Naive thymus-derived CD4-positive, alpha-beta T cell (primary cell): ENCODE measurements at regions not wholly inside any gene's neighbourhood (a gene's known extent, or its start where the extent isn't known, plus 50 kb on each side); places are given as distances from the start of the nearest gene placed in this dataset.

Experiments
- ATAC-seq: fragments of 150-1000 bp; cut with Tn5 transposase; 2 replicates; pipeline ENCODE4 v1.10.0; 2021; ENCODE audit warnings: mild to moderate bottlenecking, moderate library complexity
- CTCF ChIA-PET: fragments of 350-600 bp; sonication (Branson Sonifier 250); formaldehyde crosslinking; loops from one replicate; lab custom pipeline; 2021; ENCODE audit warnings: antibody characterized with exemption; lab: Charles Lee
- POLR2A ChIA-PET: fragments of 350-600 bp; sonication (Branson Sonifier 250); formaldehyde crosslinking; loops from one replicate; lab custom pipeline; 2021; ENCODE audit warnings: antibody characterized with exemption, inconsistent platforms; lab: Charles Lee
- DNase-seq, 9 donors: peaks; one replicate each; pipeline versions ENCODE4 v3.0.0 to v3.0.0-alpha.2; 2020 to 2022; ENCODE audit warnings: mixed read lengths in 1 of 9
- H3K27ac ChIP-seq: one replicate; pipeline ENCODE4 v1.7.0; 2013; ENCODE audit warnings: mild to moderate bottlenecking, low read depth, low read length, moderate library complexity
- H3K27me3 ChIP-seq, 2 donors: one replicate each; pipeline ENCODE4 v1.7.0; 2013; ENCODE audit warnings: low read length in 2 of 2, mild to moderate bottlenecking in 2 of 2, moderate library complexity in 2 of 2; ENCODE audit not compliant: control insufficient read depth in 2 of 2, insufficient read depth in 2 of 2
- H3K36me3 ChIP-seq, 3 experiments: 1 replicate in 2 of 3; 2 replicates in 1 of 3; pipeline ENCODE4 v1.7.0; 2013; ENCODE audit warnings: low read length in 3 of 3, mild to moderate bottlenecking in 3 of 3, moderate library complexity in 1 of 3; ENCODE audit not compliant: insufficient read depth in 3 of 3, control insufficient read depth in 2 of 3
- H3K4me1 ChIP-seq, 2 donors: one replicate each; pipeline ENCODE4 v1.7.0; 2013; ENCODE audit warnings: low read length in 2 of 2, mild to moderate bottlenecking in 2 of 2, moderate library complexity in 1 of 2; ENCODE audit not compliant: control insufficient read depth in 2 of 2, insufficient read depth in 2 of 2
- H3K4me3 ChIP-seq: 2 replicates; pipeline ENCODE4 v1.7.0; 2013; ENCODE audit warnings: mild to moderate bottlenecking, low read length
- H3K9me3 ChIP-seq, 3 experiments: 1 replicate in 2 of 3; 2 replicates in 1 of 3; pipeline ENCODE4 v1.7.0; 2013; ENCODE audit warnings: low read length in 3 of 3; ENCODE audit not compliant: control insufficient read depth in 2 of 3
- H3K27ac Mint-ChIP-seq, 9 donors: one replicate each; pipeline ENCODE4 v1.8.0; 2020 to 2022; ENCODE audit warnings: mixed read lengths in 9 of 9, mild to moderate bottlenecking in 8 of 9, moderate library complexity in 5 of 9, inconsistent platforms in 2 of 9
- H3K27me3 Mint-ChIP-seq, 5 donors: one replicate each; pipeline ENCODE4 v1.8.0; 2021 to 2022; ENCODE audit warnings: mixed read lengths in 5 of 5, mild to moderate bottlenecking in 1 of 5
- H3K36me3 Mint-ChIP-seq, 5 donors: one replicate each; pipeline ENCODE4 v1.8.0; 2020 to 2022; ENCODE audit warnings: mixed read lengths in 5 of 5, mild to moderate bottlenecking in 3 of 5, inconsistent platforms in 1 of 5
- H3K4me1 Mint-ChIP-seq, 7 donors: one replicate each; pipeline ENCODE4 v1.8.0; 2020 to 2022; ENCODE audit warnings: mixed read lengths in 7 of 7, mild to moderate bottlenecking in 3 of 7, inconsistent platforms in 1 of 7
- H3K4me3 Mint-ChIP-seq, 10 donors: one replicate each; pipeline ENCODE4 v1.8.0; 2020 to 2022; ENCODE audit warnings: mild to moderate bottlenecking in 10 of 10, mixed read lengths in 10 of 10, moderate library complexity in 6 of 10, inconsistent platforms in 2 of 10
- H3K9me3 Mint-ChIP-seq, 11 donors: one replicate each; pipeline ENCODE4 v1.8.0; 2020 to 2022; ENCODE audit warnings: mixed read lengths in 11 of 11, mild to moderate bottlenecking in 4 of 11, inconsistent platforms in 1 of 11, moderate library complexity in 1 of 11
- intact Hi-C, 2 donors: fragments of 100-400 bp; cut with micrococcal nuclease; formaldehyde crosslinking; loops; one replicate each; pipeline ENCODE4 v1.15.1; 2023

- intact Hi-C loops: no loop called here
- Histone ChIP-seq H3K36me3 (no peaks in the 10 kb centered on the region), H3K27me3 (no peaks in the 10 kb centered on the region), H3K4me3 (no peak overlapping the region), H3K27ac (no peak overlapping the region), H3K9me3 (no peaks in the 10 kb centered on the region), H3K4me1 (no peaks in the 10 kb centered on the region)
- no peak for ATAC-seq
- CTCF ChIA-PET: no interaction called here
- Mint-ChIP-seq H3K27me3 (peaks cover 0 to 17% (median 0%) of the 10 kb centered on the region in 5 donors), H3K4me3 (no peak overlapping the region), H3K9me3 (peaks cover 0 to 3% (median 0%) of the 10 kb centered on the region in 11 donors), H3K27ac (no peak overlapping the region), H3K36me3 (no peaks in the 10 kb centered on the region), H3K4me1 (no peaks in the 10 kb centered on the region)
- DNase-seq: no peak
- POLR2A ChIA-PET: no interaction called here
These were observed 138.9 kb upstream of the ASB18 start for GRCh38 chr2:236403125-236403524.

GRCh38 chr2:236403811-236404210 is 139.6 kb upstream of the ASB18 start:
- Histone ChIP-seq H3K4me3 (no peak overlapping the region), H3K27ac (no peak overlapping the region), H3K36me3 (no peaks in the 10 kb centered on the region), H3K27me3 (no peaks in the 10 kb centered on the region), H3K4me1 (no peaks in the 10 kb centered on the region), H3K9me3 (peaks cover 0 to 3% (median 0%) of the 10 kb centered on the region in 3 experiments)
- ChIA-PET CTCF (no interaction called here), POLR2A (no interaction called here)
- Mint-ChIP-seq H3K9me3 (peaks cover 0 to 7% (median 0%) of the 10 kb centered on the region in 11 donors), H3K4me1 (no peaks in the 10 kb centered on the region), H3K4me3 (no peak overlapping the region), H3K27me3 (peaks cover 0 to 17% (median 0%) of the 10 kb centered on the region in 5 donors), H3K36me3 (no peaks in the 10 kb centered on the region), H3K27ac (no peak overlapping the region)
- ATAC-seq (no peak), DNase-seq (no peak)
- intact Hi-C loops: no loop called here

GRCh38 chr2:236404346-236404745 is 140.1 kb upstream of the ASB18 start:
- no peaks in the 10 kb centered on the region for H3K36me3 Mint-ChIP-seq
- Histone ChIP-seq H3K4me3 (no peak overlapping the region), H3K36me3 (no peaks in the 10 kb centered on the region), H3K27me3 (no peaks in the 10 kb centered on the region), H3K9me3 (peaks cover 0 to 4% (median 0%) of the 10 kb centered on the region in 3 experiments), H3K4me1 (no peaks in the 10 kb centered on the region), H3K27ac (no peak overlapping the region)
- ChIA-PET POLR2A (no interaction called here), CTCF (no interaction called here)
- ATAC-seq (no peak), DNase-seq (no peak)
- no peak overlapping the region for H3K4me3 Mint-ChIP-seq
- peaks cover 0 to 7% (median 0%) of the 10 kb centered on the region in 11 donors for H3K9me3 Mint-ChIP-seq
- intact Hi-C loops: no loop called here
- H3K27ac Mint-ChIP-seq: no peak overlapping the region
- H3K27me3 Mint-ChIP-seq: peaks cover 0 to 17% (median 0%) of the 10 kb centered on the region in 5 donors
- H3K4me1 Mint-ChIP-seq: no peaks in the 10 kb centered on the region

- no peak for ATAC-seq
- no peaks in the 10 kb centered on the region for H3K36me3 Mint-ChIP-seq
- ChIA-PET CTCF (no interaction called here), POLR2A (no interaction called here)
- peaks cover 0 to 7% (median 3%) of the 10 kb centered on the region in 11 donors for H3K9me3 Mint-ChIP-seq
- H3K27ac Mint-ChIP-seq: no peak overlapping the region
- H3K4me1 Mint-ChIP-seq: no peaks in the 10 kb centered on the region
- H3K4me3 ChIP-seq: no peak overlapping the region
- no peak for DNase-seq
- H3K36me3 ChIP-seq: no peaks in the 10 kb centered on the region
- H3K4me1 ChIP-seq: no peaks in the 10 kb centered on the region
- H3K27ac ChIP-seq: no peak overlapping the region
- H3K27me3 Mint-ChIP-seq: peaks cover 0 to 17% (median 0%) of the 10 kb centered on the region in 5 donors
- H3K4me3 Mint-ChIP-seq: no peak overlapping the region
- H3K9me3 ChIP-seq: peaks cover 0 to 4% (median 0%) of the 10 kb centered on the region in 3 experiments
- intact Hi-C loops: no loop called here
- no peaks in the 10 kb centered on the region for H3K27me3 ChIP-seq
These were observed 141.2 kb upstream of the ASB18 start for GRCh38 chr2:236405357-236405756.

GRCh38 chr2:236408090-236408489 is 143.9 kb upstream of the ASB18 start:
- no peaks in the 10 kb centered on the region for H3K27me3 ChIP-seq
- CTCF ChIA-PET: interaction anchor here (0.7 kb wide), 1 partner anchor 32 kb away, joined by 3 read pairs; no protein-coding TSS in a partner anchor
- H3K36me3 ChIP-seq: no peaks in the 10 kb centered on the region
- no peak for DNase-seq
- intact Hi-C loops: no loop called here
- H3K27ac Mint-ChIP-seq: no peak overlapping the region
- no peaks in the 10 kb centered on the region for H3K36me3 Mint-ChIP-seq
- no peak overlapping the region for H3K4me3 Mint-ChIP-seq
- H3K4me1 Mint-ChIP-seq: no peaks in the 10 kb centered on the region
- H3K4me1 ChIP-seq: no peaks in the 10 kb centered on the region
- H3K27me3 Mint-ChIP-seq: peaks cover 0 to 21% (median 2%) of the 10 kb centered on the region in 5 donors
- POLR2A ChIA-PET: no interaction called here
- no peak overlapping the region for H3K27ac ChIP-seq
- peaks cover 0 to 9% (median 6%) of the 10 kb centered on the region in 11 donors for H3K9me3 Mint-ChIP-seq
- ATAC-seq: no peak
- no peak overlapping the region for H3K4me3 ChIP-seq
- H3K9me3 ChIP-seq: peaks cover 0 to 4% (median 0%) of the 10 kb centered on the region in 3 experiments

GRCh38 chr2:236408786-236409185 is 144.6 kb upstream of the ASB18 start:
- H3K4me3 ChIP-seq: no peak overlapping the region
- H3K27ac ChIP-seq: no peak overlapping the region
- ChIA-PET POLR2A (no interaction called here), CTCF (no interaction called here)
- Mint-ChIP-seq H3K27me3 (peaks cover 0 to 21% (median 6%) of the 10 kb centered on the region in 5 donors), H3K9me3 (peaks cover 0 to 9% (median 6%) of the 10 kb centered on the region in 11 donors), H3K36me3 (no peaks in the 10 kb centered on the region), H3K4me1 (no peaks in the 10 kb centered on the region), H3K27ac (no peak overlapping the region), H3K4me3 (no peak overlapping the region)
- no peaks in the 10 kb centered on the region for H3K4me1 ChIP-seq
- DNase-seq: no peak
- H3K36me3 ChIP-seq: no peaks in the 10 kb centered on the region
- peaks cover 0 to 4% (median 0%) of the 10 kb centered on the region in 3 experiments for H3K9me3 ChIP-seq
- intact Hi-C loops: no loop called here
- no peaks in the 10 kb centered on the region for H3K27me3 ChIP-seq
- no peak for ATAC-seq

- Mint-ChIP-seq H3K27me3 (peaks cover 4 to 29% (median 17%) of the 10 kb centered on the region in 5 donors), H3K4me1 (no peaks in the 10 kb centered on the region), H3K4me3 (no peak overlapping the region), H3K9me3 (peaks cover 0 to 5% (median 2%) of the 10 kb centered on the region in 11 donors), H3K27ac (no peak overlapping the region), H3K36me3 (no peaks in the 10 kb centered on the region)
- DNase-seq: no peak
- ATAC-seq: no peak
- no peak overlapping the region for H3K4me3 ChIP-seq
- ChIA-PET POLR2A (no interaction called here), CTCF (no interaction called here)
- no peak overlapping the region for H3K27ac ChIP-seq
- no peaks in the 10 kb centered on the region for H3K36me3 ChIP-seq
- H3K27me3 ChIP-seq: peaks cover 0 to 3% of the 10 kb centered on the region in 2 donors
- no peaks in the 10 kb centered on the region for H3K4me1 ChIP-seq
- H3K9me3 ChIP-seq: no peaks in the 10 kb centered on the region
- intact Hi-C loops: no loop called here
These were observed 151.7 kb upstream of the ASB18 start for GRCh38 chr2:236415684-236416444.
